Effector memory CD4-positive, alpha-beta T cell (primary cell): ENCODE measurements at regions not wholly inside any gene's neighbourhood (a gene's known extent, or its start where the extent isn't known, plus 50 kb on each side); places are given as distances from the start of the nearest gene placed in this dataset.

ENCODE experiments used
- DNase-seq, 3 donors: peaks; one replicate each; pipeline ENCODE4 v3.0.0-alpha.2; 2020
- H3K27ac ChIP-seq: 2 replicates; pipeline ENCODE4 v1.7.0; 2013; ENCODE audit warnings: mild to moderate bottlenecking, low read length, moderate library complexity; ENCODE audit not compliant: insufficient read depth, poor library complexity, severe bottlenecking
- H3K27me3 ChIP-seq: replicated peaks from 2 replicates; pipeline ENCODE4 v1.7.0; 2013; ENCODE audit warnings: mild to moderate bottlenecking, low read length; ENCODE audit not compliant: insufficient read depth, control insufficient read depth, poor library complexity, severe bottlenecking
- H3K36me3 ChIP-seq: 2 replicates; pipeline ENCODE4 v1.7.0; 2013; ENCODE audit warnings: mild to moderate bottlenecking, low read length, moderate library complexity; ENCODE audit not compliant: control insufficient read depth, insufficient read depth
- H3K4me1 ChIP-seq: 2 replicates; pipeline ENCODE4 v1.7.0; 2013; ENCODE audit warnings: low read length, mild to moderate bottlenecking; ENCODE audit not compliant: control insufficient read depth, insufficient read depth, poor library complexity, severe bottlenecking
- H3K4me3 ChIP-seq: 2 replicates; pipeline ENCODE4 v1.7.0; 2013; ENCODE audit warnings: low read length, low read depth, mild to moderate bottlenecking; ENCODE audit not compliant: insufficient read depth, poor library complexity, severe bottlenecking
- H3K9me3 ChIP-seq: 2 replicates; pipeline ENCODE4 v1.7.0; 2013; ENCODE audit warnings: mild to moderate bottlenecking, low read length, moderate library complexity; ENCODE audit not compliant: control insufficient read depth

GRCh38 chr14:54312166-54312801 is 84.5 kb upstream of the CDKN3 start:
- H3K27me3 ChIP-seq = no peaks in the 10 kb centered on the region
- no peak overlapping the region for H3K4me3 ChIP-seq
- no peaks in the 10 kb centered on the region for H3K4me1 ChIP-seq
- no peaks in the 10 kb centered on the region for H3K9me3 ChIP-seq
- H3K36me3 ChIP-seq = no peaks in the 10 kb centered on the region
- no peak for DNase-seq
- no peak overlapping the region for H3K27ac ChIP-seq

- Histone ChIP-seq H3K9me3 (no peaks in the 10 kb centered on the region), H3K4me1 (no peaks in the 10 kb centered on the region), H3K27ac (no peak overlapping the region), H3K4me3 (no peak overlapping the region), H3K36me3 (no peaks in the 10 kb centered on the region), H3K27me3 (no peaks in the 10 kb centered on the region)
- no peak for DNase-seq
These were observed 82.3 kb upstream of the CDKN3 start for GRCh38 chr14:54314365-54315104.

- Histone ChIP-seq H3K27ac (no peak overlapping the region), H3K4me1 (no peaks in the 10 kb centered on the region), H3K4me3 (no peak overlapping the region), H3K27me3 (no peaks in the 10 kb centered on the region), H3K9me3 (no peaks in the 10 kb centered on the region), H3K36me3 (no peaks in the 10 kb centered on the region)
- DNase-seq = no peak
These were observed 80.2 kb upstream of the CDKN3 start for GRCh38 chr14:54316652-54317051.

- Histone ChIP-seq H3K9me3 (no peaks in the 10 kb centered on the region), H3K36me3 (no peaks in the 10 kb centered on the region), H3K27ac (no peak overlapping the region), H3K4me1 (no peaks in the 10 kb centered on the region), H3K4me3 (no peak overlapping the region), H3K27me3 (no peaks in the 10 kb centered on the region)
- DNase-seq = no peak
These were observed 79.4 kb upstream of the CDKN3 start for GRCh38 chr14:54317391-54317790.

GRCh38 chr14:54322246-54322645 is 74.6 kb upstream of the CDKN3 start:
- DNase-seq = no peak
- Histone ChIP-seq H3K4me3 (no peak overlapping the region), H3K36me3 (no peaks in the 10 kb centered on the region), H3K27ac (no peak overlapping the region), H3K4me1 (no peaks in the 10 kb centered on the region), H3K27me3 (no peaks in the 10 kb centered on the region), H3K9me3 (no peaks in the 10 kb centered on the region)

- H3K9me3 ChIP-seq = no peaks in the 10 kb centered on the region
- no peaks in the 10 kb centered on the region for H3K4me1 ChIP-seq
- H3K27ac ChIP-seq = no peak overlapping the region
- H3K36me3 ChIP-seq = no peaks in the 10 kb centered on the region
- no peak overlapping the region for H3K4me3 ChIP-seq
- DNase-seq = no peak
- no peaks in the 10 kb centered on the region for H3K27me3 ChIP-seq
These were observed 74.0 kb upstream of the CDKN3 start for GRCh38 chr14:54322701-54323337.

GRCh38 chr14:54325766-54326165 is 71.0 kb upstream of the CDKN3 start:
- H3K27me3 ChIP-seq = peaks cover 5% of the 10 kb centered on the region
- DNase-seq = no peak
- H3K4me1 ChIP-seq = no peaks in the 10 kb centered on the region
- no peaks in the 10 kb centered on the region for H3K36me3 ChIP-seq
- H3K4me3 ChIP-seq = no peak overlapping the region
- no peaks in the 10 kb centered on the region for H3K9me3 ChIP-seq
- H3K27ac ChIP-seq = no peak overlapping the region

GRCh38 chr14:54329082-54329695 is 67.6 kb upstream of the CDKN3 start:
- Histone ChIP-seq H3K36me3 (no peaks in the 10 kb centered on the region), H3K27ac (no peak overlapping the region), H3K4me1 (no peaks in the 10 kb centered on the region), H3K27me3 (peaks cover 5% of the 10 kb centered on the region), H3K9me3 (no peaks in the 10 kb centered on the region), H3K4me3 (no peak overlapping the region)
- DNase-seq = no peak

GRCh38 chr14:54330876-54331275 is 65.9 kb upstream of the CDKN3 start:
- Histone ChIP-seq H3K4me1 (no peaks in the 10 kb centered on the region), H3K4me3 (no peak overlapping the region), H3K27me3 (peaks cover 5% of the 10 kb centered on the region), H3K27ac (no peak overlapping the region), H3K36me3 (no peaks in the 10 kb centered on the region), H3K9me3 (no peaks in the 10 kb centered on the region)
- no peak for DNase-seq

- Histone ChIP-seq H3K4me1 (no peaks in the 10 kb centered on the region), H3K27ac (no peak overlapping the region), H3K9me3 (no peaks in the 10 kb centered on the region), H3K36me3 (no peaks in the 10 kb centered on the region), H3K4me3 (no peak overlapping the region), H3K27me3 (peaks cover 5% of the 10 kb centered on the region)
- DNase-seq = no peak
These were observed 65.3 kb upstream of the CDKN3 start for GRCh38 chr14:54331516-54331915.
